HG03565 (cell line): ENCODE measurements at regions not wholly inside any gene's neighbourhood (a gene's known extent, or its start where the extent isn't known, plus 50 kb on each side); places are given as distances from the start of the nearest gene placed in this dataset.

Experiments used
- ATAC-seq: cut with Tn5 transposase; IDR thresholded peaks from one replicate; pipeline ENCODE4 v1.9.1; 2021; ENCODE audit warnings: mild to moderate bottlenecking, moderate library complexity; ENCODE audit not compliant: unreplicated experiment

DNA sequence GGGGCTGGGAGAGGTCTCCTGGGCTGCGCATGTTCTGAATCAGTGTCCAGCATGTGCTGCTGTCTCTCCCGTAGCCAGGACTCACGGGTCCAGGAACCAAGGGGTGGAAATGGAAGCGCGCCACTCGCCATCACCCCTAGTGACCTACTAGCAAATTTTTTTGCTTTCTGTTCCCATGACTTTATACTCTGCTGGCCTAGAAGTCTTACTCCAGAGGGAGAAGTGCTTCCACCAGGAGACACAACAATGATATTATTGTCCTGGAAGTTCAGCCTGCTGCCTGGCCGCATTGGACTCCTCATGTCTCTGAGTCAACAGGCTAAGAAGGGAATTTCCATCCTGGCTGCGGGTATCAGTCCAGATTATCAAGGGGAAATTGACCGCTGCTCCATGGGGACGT is 729.7 kb downstream of the BRD1 start:
- ATAC-seq = no peak

DNA sequence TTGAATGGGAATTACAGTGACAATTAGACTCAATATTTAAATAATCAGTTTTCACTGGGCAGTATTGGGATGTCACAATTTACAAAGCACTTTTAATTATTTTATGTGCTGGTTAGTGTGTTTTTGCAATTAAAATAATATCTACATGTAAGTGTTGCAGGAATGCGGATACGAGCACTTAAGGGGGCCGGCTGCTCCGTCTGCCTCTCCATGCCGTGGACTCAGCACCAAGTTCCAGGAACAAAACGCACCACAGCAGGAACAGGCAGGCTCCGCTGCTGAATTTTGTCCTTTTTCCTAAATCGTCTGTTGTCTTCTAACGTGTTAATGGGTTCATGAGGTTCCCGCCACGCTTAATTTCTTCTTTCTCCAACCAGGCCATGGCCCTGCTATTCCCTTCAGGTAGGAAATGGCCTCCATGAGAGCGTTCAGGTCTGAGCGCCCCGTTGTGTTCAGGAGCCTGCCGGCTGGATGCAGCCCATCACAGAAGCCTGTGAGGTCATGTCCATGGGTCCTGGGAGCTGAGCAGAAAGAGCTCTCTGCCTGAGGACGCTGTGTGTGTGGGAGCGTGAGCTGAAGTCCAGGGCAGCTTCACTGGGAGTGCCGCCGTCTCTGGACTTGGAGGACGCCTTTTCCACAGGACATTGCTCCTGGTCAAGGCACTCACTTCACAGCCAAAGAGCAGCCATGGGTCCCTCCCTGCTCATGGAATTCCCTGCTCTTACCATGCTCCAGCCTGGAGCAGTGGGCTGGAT is 730.3 kb downstream of the BRD1 start:
- no peak for ATAC-seq

DNA sequence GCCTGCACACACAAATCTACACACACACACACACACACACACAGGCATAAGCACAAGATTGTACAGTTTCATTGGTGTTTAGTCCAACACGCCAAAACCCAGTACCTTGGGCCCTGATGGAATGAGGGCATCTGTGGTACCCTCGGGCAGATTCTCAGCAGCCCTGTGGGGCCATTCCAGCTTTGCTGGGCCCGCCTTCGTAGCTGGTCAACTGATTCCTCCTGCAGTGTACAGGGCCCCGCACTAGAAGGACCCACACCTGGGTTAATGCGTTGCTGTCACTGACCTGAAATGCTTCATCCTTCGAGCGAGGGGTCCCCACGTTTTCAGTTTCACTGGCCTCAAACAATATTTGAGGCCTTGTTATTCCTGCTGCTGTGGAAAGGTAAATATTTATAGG is 731.2 kb downstream of the BRD1 start:
- ATAC-seq = no peak

DNA sequence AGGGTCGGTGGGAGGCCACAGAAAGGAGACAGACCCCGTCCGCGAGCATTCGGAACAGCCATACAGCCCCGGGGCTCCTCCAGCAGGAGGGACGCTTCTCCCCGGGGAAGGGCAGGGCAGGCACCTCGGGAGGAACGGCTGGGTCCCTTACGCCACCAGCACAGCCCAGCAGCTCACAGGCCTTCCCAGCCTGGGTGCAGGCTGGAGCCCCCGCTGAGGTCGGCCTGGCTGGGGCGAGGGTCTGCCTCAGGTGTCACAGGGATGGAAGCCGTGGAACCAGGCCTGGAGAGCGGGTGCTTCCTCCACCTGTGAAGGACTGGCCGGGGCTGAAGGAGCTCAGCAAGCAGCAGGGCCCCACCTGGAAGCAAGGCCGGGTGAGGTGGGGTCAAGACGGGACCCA is 732.3 kb downstream of the BRD1 start:
- ATAC-seq = no peak

DNA sequence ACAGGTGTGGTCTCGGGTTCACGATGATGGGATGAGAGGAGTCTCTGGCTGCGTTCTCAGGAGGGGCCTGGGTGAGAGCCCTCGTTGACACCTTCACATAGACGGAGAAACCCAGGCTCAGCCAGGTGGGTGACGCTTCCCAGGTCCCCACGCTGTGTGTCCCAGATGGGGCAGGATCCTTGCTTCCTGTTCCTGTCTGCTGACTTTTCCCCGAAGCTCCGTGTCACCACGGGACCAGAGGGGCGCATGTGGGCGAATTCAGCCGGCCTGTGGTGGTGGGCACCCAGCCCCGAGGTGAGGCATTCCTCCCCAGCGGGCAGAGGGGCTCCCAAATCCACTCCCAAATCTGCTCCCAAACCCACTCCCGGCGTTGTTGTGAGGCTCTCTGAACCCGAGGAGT is 732.8 kb downstream of the BRD1 start:
- no peak for ATAC-seq

DNA sequence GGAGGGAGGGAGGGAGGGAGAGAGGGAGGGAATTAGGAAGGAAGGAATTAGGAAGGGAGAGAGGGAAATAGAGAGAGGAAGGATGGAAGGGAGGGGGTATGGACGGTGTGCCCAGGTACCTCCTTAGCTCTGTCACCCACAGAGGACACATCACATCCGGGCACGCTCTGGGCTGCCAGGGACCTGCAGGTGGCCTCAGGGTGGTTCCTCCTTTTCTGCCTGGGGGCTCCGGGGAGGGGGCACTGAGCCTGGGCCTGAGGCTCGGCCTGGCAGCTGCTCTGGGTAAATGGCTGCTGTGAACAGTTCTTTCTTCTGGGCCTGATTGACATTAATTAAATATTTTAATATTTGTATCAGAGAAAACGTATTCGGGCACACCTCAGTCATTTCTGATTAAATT is 733.5 kb downstream of the BRD1 start:
- no peak for ATAC-seq

DNA sequence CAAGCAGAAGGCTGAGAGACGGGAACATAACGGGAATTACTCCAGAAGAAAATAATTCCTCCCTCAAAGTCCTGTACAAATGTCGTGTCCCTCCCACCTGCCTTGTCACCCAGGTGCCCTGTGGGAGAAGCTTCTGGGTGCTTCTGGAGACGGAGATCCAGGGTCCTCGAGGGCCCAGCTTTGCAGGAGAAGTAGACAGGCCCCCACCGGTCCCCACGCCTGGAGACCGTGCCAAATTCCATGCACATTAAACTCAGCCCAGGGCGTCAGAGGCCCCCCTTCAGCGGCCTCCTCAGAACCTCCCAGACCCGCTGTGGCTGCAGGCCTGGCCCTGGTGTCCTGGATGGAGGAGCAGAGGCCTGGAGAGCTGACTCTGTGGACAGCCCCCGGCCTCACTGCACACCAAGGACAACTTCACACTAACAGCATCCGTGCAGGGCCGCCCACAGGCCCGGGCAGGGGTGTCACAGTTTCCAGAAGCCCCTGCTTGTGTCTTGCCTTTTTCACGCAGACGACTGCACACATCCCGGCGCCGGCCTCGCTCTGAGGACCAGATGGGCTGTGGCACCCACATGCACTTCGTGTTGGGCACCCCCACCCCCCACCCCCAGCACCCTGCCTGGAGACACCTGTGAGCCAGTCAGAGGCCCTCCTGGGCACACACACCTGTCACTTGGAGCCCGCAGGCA is 734.3 kb downstream of the BRD1 start:
- ATAC-seq = no peak

DNA sequence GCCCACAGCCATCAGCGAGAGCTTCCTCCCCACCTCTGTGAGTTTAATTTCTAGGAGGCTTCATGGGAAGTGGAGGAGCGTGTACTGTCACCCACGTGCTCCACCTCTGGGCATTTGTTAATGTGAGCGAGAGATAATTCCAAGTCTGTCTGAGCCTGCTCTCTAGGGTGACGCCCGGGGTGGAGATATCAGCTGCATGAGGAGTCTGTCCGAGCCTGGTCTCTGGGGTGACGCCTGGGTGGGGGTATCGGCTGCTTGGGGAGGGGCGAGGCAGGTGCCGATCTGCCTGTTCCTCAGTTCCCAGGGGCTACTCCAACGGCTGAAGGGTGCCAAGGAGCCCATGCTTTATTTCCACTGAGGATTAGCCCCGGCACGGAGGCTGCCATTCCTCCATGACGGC is 735.0 kb downstream of the BRD1 start:
- ATAC-seq = no peak

DNA sequence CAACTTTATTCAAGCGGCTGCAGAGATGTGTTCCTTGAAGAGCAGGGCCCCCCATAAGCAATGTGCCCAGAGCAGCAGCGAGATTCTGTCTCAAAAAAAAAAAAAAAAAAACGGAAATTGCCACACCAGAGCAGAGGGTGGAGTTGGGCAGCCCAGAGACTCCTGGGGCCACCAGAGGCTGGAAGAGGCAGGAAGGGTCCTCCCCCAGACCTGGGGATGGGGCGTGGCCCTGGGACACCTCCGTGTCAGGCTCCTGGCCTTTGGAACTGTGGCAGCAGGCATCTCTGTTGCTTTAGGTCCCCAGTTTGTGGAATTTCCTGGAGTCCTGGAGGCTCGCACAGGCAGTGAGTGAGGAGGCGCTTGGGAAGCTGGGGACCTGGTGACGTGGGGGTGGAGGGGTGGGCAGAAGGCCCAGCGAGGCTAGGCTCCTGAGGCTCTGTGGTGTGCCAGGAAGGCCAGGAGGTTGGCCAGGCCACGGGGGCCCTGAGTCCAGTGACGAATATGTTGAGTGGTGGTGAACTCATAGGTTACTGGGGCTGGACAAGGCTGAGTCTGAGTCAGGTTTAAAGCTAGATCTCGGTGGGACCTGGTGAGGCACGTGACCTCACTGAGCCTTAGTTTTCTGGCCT is 735.6 kb downstream of the BRD1 start:
- ATAC-seq = no peak

DNA sequence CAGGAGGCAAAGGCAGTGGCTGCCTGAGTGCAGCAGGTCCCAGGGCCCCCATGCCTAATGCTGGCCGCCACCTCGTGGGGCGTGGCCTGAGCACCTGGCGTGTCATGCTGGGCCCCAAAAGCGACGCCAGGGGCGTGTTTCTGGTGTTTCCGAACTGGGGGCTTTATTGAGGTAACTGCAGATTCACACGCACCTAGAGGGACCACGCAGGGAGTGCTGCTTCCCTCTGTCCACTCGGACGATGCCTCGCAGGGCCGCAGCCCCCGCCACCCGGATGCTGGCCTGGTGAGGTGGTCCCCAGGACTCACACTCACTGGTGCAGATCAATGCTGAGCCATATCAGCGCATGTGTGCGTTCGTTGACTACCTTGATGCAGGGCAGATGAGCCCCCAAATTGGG is 736.2 kb downstream of the BRD1 start:
- ATAC-seq = no peak

DNA sequence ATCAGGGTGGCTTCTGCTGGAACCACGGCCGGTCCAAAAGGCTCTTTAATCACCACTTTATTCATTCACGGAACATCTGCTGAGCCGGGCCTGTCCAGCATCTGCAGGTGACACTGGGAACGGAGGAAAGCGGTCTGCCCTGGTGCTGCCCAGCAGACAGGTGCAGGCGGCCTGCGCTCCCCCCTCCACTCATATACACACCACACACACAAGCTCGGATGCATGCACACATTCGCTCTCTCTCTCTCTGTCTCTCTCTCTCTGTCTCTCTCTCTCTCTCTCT is 736.9 kb downstream of the BRD1 start:
- ATAC-seq = no peak

DNA sequence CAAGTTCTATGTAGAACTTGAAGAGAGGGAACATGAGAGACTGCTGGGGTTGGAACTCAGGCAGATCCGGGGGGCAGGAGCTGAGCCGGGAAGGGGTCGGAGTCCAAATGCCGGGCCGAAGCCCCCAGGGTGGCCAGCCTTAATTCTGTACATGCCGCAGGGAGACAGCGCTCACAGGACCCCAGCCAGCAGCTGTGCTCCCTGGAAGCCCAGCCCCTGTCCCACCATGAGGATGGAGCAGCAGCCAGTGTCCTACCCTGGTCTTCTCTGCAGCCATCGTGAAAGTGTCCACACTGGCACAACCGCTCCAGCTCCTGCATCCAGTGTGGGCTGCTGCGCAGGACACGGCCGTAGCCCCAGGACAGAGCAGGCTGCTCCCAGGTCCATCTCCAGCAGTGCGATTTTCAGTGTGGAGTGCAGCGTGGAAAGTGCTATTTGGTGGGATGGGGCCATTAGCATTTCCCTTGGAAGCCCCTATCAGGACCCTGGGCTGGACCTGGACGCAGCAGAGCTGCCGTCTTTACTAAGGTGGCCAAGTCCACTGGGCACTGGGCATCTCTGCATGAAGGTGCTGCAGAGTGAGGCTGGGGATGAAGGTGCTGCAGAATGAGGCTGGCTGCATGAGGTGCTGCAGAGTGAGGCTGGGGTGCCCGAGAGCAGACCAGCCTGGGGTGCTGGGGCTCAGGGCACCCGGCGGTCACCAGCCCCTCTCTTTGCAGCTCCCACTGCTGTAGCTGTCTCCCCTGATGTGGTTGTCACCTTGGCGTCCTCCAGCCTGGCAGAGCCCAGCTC is 737.4 kb downstream of the BRD1 start:
- ATAC-seq = no peak

DNA sequence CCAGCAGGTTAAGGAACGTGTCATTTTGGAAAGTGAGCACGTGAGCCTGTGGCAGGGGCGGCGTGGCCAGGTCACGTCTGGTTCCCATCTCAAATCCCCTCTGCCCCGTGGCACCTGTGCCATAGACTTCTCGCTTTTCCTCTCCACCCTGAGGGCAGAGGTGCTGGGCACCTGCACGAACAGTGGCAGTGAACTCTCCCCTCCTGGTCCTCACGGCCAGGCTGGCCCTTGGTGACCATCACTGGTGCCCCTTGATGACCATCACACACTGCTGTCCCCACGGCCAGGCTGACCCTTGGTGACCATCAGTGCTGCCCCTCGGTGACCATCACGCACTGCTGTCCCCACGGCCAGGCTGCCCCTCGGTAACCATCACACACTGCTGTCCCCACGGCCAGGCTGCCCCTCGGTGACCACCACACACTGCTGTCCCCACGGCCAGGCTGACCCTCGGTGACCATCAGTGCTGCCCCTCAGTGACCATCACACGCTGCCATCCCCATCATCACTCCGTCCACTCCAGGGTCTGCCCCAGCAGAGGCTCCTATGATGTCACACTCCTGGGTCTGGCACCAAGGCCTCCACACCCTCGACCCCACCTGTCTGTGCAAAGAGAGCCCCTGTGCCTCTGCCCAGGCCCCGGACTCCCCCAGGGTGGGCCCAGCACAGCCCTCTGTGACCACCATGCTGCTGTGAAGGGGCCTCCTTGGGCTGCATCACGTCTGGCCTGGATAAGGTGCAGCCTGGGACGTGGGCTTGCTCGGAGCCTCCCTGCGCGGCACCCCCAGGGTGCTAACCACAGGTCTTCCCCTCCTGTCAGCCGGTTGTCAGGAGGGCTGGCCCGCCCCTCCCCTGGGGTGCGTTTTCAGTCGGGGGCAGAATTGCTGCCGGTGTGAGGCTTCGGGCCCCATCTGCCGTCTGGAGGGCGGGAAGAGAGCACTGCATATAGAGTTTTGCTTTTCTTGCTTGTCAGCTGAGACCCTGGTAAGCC is 738.6 kb downstream of the BRD1 start:
- ATAC-seq = no peak

DNA sequence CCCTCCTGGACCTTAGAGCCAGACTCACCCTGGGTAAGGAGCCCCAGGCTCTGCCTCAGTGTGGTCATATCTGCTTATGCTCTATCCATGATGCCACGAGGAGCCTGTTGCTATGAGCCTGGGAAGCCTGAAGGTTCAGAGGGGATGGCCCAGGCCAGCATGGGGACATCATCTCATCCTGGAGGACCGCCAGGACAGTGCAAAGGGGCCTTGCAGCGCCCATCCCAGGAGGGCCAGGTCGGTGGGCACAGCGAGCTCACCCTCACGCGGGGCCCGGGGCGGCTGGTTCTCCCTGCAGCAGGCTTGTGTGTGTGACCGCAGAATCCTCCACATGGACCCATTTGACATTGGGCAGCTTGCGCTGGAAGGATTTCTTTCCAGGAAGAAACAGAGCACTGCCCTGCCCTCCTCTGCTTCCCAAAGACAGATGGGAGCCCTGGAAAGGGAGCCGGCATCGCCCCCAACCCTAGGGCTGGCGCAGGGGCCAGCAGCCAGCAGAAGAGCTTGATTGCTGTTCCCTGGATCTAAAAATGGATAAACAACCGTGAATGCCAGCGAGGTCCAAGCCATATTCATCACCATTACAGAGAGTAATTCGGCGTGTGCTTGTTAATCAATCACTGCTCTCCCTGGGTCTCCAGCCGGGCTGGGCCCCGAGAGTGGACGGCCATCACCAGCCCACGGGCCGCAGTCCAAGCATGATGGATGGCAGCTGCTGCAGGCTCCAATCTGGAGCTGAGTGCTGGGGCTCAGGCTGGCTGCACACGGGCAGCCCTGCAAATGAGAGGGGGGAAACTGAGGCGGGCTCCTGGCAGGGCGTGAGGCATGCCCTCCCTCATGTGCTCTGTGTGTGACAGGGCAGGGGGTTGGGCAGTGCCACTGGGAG is 739.7 kb downstream of the BRD1 start:
- no peak for ATAC-seq

DNA sequence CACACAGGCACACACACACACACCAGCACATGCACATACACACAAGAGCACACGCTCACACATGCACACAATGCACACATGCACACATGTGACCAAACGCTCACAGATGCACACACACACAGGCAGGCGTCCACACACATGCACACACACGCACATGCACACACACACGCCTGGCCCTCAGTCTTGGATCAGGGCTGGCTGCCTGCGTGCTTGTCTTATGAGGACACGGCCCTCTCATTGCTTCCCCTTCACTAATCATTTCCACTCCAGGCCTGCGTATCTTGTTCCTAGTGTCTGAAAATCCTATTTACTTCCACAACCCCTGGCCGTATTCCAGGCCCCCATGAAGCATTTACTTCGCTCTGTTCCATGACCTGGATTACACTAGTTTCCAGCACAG is 740.5 kb downstream of the BRD1 start:
- ATAC-seq = no peak

DNA sequence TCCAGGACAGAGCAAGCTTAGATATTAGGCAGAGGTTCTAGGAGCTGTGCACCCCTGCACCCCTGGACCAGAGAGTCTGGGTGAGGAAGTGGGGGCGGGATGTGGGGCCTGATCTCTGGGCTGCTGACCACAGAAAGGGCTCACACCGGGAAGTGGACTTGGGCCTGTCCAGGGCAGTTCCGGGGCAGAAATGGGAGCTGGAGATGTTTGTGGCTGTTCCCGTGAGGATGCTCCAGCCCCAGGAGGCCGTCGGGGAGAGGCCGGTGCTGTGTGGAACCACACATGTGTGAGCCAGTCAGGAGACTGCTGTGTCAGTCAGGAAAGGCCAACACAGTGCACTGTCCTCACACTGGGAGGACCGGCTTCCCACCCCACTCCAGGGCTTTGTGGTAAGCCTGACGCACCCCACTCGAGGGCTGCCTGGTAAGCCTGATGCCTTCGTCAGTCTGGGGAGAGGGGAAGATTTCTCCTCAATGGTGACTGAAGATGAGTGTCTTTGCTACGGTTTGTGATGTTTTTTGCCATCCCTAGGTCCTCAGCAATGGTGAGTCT is 741.0 kb downstream of the BRD1 start:
- no peak for ATAC-seq

DNA sequence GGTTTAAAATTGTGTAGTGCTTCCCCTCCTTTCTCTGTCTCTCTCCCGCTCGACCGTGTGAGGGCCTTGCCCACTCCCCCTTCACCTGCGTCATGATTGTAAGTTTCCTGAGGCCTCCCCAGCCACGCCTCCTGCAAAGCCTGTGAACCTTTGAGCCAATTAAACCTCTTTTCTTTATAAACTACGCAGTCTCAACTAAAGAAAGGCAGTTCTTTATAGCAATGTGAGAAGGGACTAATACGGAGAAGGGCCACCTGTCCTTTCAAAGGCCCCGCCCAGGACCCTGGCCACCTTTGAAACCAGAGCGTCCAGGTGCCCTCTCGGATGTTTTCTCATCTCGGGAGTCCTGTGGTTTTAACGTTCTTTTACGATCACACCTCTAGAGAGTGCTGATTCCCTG is 741.5 kb downstream of the BRD1 start:
- no peak for ATAC-seq

DNA sequence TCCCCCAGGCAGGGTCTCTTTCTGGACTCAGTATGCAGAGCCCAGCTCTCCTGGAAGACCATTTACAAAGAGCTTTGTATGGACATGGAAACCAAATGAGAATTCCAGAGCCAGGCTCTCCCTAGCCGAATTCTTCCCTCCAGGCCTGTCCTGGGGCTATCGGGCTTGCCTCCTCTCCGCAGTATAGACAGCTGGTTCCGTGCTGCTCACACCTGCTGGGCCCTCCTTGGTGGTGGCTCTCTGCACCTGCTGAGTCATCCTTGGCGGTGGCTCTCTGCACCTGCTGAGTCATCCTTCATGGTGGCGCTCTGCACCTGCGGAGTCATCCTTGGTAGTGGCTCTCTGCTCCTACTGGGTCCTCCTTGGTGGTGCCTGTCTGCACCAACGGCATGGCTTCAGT is 743.5 kb downstream of the BRD1 start:
- ATAC-seq = no peak

DNA sequence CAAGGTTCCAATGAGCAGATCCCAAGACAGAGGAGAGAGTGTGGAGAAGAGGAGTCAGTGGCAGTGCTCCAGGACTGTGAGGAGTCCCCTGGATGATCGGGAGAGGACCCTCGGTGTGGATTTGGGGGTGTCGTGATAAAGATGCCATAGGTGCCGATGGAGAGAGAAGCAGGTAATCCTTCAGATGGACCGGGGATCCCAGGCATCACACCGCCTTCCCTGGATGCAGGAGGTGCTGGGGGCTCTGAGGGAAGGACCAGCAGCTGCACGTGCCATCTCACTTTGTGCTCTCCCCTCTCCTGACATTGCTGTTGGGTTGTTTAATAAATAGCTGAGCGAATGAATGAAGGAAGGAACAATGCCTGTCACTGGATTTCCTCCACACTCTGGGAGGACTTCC is 744.1 kb downstream of the BRD1 start:
- no peak for ATAC-seq
